Vagina (tissue), 2 donors: ENCODE measurements at regions not wholly inside any gene's neighbourhood (a gene's known extent, or its start where the extent isn't known, plus 50 kb on each side); places are given as distances from the start of the nearest gene placed in this dataset.

Experiments
- CTCF ChIP-seq, 3 experiments: fragments of 450-650 bp in 2 of 3; fragments of 200-600 bp in 1 of 3; sonication (generic) in 1 of 3; IDR thresholded peaks; one replicate each; pipeline ENCODE4 v1.5.1; 2017 to 2019; ENCODE audit warnings: antibody characterized with exemption in 3 of 3, mild to moderate bottlenecking in 2 of 3, moderate library complexity in 2 of 3
- POLR2A ChIP-seq, 2 donors: fragments of 450-650 bp; IDR thresholded peaks; one replicate each; pipeline ENCODE4 v1.6.1; 2017; ENCODE audit warnings: antibody characterized with exemption in 2 of 2, mild to moderate bottlenecking in 2 of 2, moderate library complexity in 2 of 2
- POLR2AphosphoS5 ChIP-seq, 2 donors: sonication (generic); formaldehyde crosslinking; IDR thresholded peaks; one replicate each; pipeline ENCODE4 v1.9.0; 2017; ENCODE audit warnings: antibody characterized with exemption in 2 of 2, mild to moderate bottlenecking in 2 of 2, low read depth in 1 of 2; ENCODE audit not compliant: insufficient read depth in 1 of 2

- TF ChIP-seq POLR2A (IDR thresholded peaks at IDR 0.05) (no peak), CTCF (IDR thresholded peaks at IDR 0.05) (no peak), POLR2AphosphoS5 (IDR thresholded peaks at IDR 0.05; ENCODE audit: insufficient read depth in 1 of 2, low read depth in 1 of 2) (no peak)
These were observed 132.1 kb downstream of the TFCP2L1 start for GRCh38 chr2:121152861-121153260.
